GM19463 (cell line): ENCODE measurements at regions not wholly inside any gene's neighbourhood (a gene's known extent, or its start where the extent isn't known, plus 50 kb on each side); places are given as distances from the start of the nearest gene placed in this dataset.

Experiments used
- ATAC-seq: cut with Tn5 transposase; IDR thresholded peaks from one replicate; pipeline ENCODE4 v1.9.1; 2021; ENCODE audit warnings: mild to moderate bottlenecking, moderate library complexity; ENCODE audit not compliant: unreplicated experiment

DNA sequence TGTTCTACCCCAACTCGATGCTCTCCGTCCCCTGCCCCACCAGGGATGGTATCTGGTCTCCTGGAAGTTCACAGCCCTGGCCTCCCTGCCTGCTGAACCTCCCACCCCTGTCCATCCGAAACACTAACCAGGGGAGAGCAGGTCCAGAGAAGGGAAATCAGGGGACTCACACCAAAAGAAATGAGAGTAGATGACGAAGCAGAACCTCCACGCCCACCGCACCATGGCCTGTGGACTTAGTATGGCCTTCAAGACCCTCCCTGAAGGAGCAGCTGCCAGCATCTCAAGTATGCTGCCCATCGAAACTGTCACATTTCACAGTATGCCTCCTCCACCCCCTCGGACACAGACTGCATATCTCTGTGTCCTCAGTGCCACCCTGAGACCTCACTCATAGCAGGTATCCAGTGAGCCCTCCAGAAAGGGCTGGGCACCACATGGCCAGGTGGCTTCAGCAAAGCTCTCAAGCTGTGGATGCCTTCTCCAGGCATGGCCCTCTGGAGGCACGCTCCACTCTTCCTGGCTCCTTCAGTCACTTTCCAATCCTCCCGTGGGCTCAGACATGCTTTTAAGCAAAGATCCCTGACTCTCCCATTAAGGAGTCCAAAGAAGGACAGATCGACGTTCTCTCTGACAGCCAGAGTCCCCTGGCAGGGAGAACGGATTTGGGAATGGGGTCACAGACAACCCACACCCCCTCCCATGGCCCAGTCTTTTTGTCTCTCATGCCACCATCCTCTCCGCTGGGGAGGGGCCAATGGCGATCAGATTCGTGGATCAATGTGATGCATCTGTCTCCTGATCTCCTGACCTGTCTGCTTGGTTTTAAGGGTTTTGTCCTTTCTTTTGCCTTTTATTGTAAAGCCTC is 158.4 kb downstream of the ANKRD60 start:
- ATAC-seq, result no peak

DNA sequence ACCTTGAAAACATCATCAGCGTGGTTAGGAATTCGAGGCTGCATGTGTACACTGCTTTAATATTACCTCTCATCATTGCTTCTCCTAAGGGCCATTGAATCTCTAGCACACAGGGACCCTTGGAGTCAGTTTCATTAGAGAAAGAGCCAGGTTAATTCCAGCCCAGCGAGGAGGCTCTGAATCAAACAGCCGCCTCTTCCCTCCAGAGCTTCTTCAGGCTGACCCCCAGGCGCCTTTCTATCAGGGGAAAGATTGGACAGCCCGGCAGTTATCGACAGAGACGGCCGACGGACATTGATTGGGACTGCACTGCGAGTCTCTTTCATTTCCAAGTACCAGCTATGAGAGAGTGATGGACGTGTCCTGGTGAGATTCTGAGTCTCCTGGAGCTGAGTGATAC is 159.2 kb downstream of the ANKRD60 start:
- ATAC-seq, result no peak

DNA sequence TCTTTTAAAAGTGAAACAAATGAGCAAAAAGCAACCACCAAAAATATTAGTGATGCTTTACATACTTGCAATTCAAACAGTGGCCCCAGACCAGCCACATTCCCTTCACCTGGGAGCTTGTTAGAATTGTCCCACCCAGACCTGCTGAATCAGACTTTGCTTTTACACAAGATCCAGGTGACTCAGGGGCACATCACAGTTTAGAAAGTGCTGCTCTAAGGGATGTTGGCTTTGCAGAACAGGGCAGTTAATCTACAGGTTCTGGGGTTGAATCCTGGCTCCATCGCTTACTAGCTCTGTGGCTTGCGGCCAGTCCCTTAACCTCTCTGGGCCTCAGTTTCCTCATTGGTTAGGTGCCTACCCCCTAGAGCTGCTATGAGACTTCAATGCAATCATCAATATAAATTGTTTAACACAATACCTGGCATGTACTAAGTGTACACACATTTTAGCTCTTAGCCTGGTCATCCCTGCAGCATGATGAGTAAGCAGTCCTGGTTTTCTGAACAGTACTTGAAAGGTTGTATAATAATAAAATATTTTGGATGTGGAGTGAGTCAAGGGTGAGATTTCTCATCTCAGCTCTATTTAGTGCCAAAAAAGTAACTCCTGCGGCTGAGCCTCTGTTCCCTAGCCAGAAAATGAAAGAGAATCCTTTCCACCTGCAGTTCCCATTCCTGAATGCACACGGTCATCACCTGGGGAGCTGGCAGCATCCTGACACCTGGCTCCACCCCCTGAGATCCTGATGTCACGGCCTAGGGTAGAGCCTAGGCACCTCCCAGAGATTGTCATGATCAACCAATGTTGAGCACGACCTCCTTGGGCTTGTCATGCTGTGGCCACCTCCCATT is 162.7 kb downstream of the ANKRD60 start:
- no peak for ATAC-seq

DNA sequence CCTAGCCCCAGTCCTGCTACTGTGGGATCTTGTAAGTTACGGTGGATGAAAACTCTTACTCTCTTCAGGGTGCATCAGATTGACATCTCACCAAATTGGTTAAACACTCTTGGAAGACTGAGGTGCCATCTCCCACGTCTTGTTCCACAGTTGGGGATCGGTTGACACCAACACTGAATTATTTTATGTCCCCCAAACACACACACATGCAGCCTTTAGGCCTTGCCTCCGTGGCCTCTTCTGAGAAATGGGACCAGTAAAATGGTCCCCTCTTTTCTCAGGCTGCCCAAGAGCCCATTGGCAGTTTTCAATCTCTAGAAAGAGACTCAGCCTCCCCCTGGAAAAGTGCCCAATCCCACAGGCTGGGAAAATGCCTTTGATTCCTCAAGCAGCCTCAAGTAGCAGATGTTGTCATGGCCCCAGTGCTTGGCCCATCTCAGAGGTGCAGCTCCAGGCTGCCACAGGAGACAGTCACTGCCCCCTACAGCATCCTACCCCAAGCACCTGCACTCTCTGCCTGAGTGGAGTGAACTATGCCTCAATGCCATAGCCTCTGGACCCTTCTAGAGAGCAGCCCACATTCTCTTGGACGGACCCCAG is 163.9 kb downstream of the ANKRD60 start:
- no peak for ATAC-seq

DNA sequence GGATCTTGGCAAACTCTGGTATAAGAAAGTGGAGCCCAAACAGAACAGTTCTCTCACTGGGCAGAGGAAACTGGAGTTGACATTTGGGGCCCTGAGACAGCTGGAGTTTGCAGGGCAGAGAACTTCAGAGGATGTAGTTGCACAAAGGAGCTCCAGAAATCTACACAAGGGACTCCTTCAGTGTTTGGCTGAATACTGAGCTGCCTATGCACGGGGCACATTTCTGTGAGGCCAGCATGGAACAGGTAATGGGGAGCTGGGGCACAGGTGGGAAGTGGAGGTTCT is 169.3 kb downstream of the ANKRD60 start:
- ATAC-seq, result no peak

DNA sequence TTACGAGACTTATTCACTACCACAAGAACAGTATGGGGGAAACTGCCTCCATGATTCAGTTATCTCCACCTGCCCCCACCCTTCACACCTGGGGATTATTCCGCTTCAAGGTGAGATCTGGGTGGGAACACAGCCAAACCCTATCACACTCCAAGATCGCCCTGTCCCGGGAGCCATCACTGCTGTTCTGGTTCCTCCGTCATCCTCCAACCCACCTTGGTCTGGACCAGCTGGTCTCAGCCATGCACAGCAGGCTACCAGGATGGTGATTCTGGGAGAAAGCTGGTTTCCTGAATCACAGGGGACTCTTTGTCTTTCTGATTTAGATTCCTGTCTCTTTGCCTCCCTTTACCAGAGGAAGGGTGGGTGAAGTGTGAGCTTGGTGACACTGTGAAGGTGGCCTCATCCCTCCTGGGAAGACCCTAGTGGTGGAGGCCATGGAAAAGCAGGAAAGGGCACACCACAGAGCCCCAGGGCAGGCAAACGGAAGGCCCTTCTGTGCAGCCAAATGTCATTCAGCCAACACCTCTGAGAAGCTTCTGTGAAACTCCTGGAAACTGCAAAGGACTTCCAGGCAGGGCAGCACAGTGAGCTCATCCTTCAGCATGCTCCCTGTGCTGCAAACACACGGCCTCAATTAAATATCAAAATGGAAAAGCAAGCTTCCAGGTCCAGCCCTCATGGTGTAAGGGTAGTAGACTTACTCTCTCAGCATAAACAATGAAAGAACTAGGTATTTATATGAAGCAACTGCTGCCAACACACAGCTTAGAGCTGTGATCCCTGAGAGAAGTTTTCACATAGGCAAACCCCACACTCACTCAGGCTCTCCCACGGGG is 169.8 kb downstream of the ANKRD60 start:
- ATAC-seq, result no peak

DNA sequence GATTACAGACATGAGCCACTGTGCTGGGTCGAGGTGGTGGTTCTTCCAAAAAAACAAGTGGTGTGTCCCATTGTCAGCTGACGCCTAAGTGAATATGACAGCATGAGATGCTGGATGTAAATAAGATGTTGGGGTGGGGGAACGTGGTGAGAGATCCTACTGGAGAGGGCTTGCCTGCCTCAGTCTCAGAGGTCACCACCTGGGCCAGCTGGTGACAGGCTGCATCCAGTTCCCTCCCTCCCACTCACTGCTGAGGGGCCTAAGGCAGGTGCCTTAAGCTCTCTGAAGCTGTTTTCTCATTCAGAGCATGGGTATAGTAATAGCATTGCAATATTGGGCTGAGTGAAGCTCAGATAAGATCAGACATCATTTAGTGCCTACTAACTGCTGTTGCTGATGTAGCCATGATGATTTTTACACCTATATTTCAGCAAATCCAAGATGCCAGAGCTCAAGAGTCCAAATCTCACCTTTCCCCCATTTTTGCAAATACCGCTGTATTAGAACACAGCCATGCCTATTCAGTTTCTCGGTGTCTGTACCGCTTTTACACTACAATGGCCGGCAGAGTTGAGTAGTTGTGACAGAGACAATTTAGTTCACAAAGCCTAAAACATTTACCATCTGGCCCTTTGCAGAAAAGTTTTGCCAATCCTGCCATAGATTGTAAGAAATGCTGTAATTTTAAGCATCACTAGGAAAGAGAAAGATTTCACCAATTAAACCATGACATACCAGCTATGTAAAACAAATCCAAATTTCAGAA is 171.3 kb downstream of the ANKRD60 start:
- no peak for ATAC-seq

DNA sequence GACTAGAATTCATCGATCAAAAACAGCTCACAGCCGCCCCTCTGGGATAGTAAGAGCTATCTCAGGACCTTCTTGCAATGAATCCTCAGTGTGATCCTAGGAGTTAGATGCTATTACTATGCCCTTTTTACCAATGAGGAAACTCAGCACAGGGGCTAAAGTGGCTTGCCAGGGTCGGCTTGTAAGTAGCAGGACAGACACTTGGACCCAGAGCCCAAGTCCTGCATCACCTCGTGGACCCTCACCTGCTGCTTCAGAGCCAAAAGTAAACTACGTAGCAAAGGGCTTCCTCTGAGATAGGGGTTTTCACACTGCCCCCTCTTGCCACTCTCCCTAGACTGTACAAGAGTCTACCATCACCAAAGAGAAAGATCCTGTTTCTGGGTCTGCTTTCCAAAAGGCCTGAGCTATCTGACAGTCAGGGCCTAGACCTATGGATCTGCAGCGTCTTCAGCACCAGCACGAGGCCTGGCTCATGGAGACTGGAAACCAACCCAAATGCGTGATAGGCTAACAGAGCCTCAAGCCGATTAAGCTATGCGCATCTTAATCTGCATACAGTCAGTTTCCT is 172.3 kb downstream of the ANKRD60 start:
- no peak for ATAC-seq

DNA sequence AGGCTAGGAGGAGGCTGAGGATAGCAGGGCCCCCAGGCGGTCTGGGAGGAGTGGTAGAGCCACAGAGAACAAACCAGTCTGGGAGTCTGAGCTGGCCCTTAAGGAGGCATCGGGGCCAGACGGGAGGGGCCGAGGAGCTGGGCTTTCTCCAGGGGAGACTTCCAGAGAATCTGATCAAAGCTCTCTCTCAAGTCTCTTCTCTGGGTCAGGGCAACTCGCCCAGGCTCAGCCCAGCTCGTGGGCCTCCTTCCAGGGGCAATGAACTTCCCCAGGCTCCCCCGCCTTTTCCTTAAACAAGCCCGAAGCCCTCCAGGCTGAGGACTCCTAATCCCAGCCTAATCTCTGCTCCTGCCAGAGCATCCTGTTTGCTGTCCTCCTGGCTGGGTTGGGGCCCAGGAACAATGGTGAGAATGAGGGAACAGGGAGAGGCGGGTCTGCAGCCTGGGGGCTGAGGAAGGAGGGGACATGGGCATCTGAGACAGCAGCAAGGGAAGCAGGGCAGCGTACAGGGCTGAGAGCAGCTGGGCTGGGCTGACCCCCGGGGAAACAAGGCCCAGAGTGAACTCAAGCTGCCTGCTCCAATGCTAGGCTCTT is 173.6 kb downstream of the ANKRD60 start:
- ATAC-seq, result no peak

DNA sequence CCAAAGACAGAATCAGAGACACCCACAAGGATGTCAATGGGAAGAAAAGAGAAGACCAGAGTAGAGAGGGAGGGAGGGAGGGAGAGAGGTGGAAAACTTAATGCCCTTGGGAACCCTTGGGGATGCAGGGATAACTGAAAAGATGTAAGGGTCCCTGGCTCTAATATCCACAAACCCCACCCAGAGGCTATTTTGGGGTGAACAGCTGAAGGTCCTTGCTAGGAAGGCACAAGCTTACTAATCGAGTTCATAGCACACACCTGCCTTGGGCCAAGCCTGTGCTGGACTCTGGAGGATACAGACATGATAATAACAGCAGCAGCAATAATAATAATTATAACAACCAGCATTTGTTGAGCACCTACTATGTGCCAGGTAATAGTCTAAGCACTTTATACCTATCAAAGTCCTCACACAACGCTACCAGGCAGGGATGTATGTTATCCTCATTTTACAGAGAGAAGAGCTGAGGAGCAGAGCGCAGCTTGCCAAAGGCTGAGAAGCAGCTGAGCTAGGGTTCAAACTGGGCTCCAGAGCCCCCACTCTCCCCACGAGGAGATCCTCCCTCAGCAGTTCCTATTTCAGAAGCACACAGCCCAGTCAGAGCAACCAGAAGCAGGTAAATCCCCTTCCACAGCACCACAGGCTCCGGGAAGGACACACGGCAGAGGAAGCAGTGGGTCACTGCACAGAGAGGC is 174.2 kb downstream of the ANKRD60 start:
- no peak for ATAC-seq

DNA sequence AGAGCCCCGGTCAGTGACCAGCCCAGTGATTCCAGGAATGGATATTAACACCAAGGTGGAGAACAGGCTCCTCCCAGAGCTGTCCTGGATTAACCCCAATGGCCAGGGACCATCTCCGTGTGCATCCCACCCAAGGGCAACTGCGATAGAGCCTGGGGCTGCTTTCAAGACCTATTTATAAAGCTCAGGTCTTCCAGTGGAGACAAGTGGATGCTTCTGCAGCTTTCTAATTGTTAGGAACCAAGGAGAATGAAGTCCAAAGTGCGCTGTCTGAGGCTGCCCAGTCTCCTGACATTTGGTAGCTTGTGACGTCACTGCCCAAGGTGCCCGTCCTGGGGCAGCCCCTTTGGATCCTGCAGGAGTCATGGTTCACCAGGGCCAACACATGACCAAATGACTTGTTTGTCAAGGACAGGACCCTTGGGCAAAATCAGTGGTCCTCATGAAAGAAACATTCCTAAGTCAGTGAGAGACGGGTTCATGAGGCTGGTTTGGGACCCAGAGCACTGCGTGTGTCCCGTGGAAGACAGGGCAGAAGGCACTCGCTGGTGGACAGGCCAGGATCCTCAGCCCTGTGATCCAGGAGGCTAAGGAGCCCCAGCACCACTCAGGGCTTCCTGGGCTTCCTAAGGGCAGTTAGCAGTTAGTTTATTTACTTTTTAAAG is 174.9 kb downstream of the ANKRD60 start:
- no peak for ATAC-seq

DNA sequence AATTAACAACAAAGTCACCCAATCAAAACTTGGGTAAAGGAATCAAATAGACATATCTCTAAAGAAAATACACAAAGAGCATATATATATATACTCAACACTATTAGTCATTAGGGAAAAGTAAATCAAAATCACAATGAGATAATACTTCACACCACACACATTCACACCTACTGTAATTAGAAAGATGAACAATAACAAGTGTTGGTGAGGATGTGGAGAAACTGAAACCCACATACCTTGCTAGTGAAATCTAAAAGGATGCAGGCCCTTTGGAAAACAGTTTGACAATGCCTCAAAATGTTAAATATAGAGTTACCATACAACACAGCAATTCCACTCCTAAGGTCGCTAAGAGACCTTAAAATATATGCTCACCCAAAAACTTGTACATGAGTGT is 177.1 kb downstream of the ANKRD60 start:
- no peak for ATAC-seq

DNA sequence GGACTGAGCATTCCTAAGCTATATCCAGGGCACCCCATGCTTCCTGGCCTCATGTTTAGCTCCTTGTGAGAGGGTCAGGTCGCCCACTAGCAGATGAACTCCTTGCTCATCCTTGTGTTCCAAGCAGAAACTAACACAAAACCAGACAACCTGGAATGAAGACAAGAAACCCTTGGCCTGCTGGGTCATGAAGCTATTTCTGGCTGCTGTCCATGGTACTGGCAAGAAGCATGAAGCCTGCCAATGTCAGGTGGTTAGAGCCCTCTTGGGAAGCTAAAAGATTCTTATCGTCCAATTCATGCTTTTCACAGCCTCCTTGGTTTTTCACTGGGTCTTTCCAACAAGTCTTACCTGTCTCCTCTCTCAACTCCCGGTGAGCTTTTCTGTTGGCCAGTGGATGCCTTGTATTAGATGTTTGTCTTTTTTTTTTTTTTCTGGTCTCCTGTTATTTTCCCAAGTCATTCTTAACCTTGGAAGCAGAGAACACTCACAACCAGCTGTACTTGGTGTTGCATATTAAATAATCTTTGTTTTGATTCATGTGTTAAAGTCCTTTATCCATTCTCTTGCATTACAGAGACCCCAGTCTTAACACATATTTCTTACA is 180.3 kb downstream of the ANKRD60 start:
- no peak for ATAC-seq

DNA sequence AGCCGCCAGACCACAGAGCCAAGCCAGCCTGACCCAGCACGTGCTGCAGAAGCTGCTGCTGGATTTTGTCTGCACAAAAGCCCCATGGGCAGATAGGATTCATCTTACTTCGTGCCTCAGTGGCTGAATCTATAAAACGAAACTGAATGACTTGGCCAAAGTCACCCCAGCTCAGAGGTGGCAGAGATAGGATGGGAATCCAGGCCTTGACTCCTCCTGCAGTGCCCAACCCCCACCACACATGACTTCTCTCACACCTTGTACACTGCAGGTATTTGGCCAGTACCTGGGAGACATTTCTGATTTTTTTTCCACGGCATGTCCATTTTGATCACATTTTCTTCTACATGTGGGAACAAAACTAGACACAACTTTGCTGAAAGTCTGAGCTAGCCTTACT is 182.1 kb downstream of the ANKRD60 start:
- no peak for ATAC-seq

DNA sequence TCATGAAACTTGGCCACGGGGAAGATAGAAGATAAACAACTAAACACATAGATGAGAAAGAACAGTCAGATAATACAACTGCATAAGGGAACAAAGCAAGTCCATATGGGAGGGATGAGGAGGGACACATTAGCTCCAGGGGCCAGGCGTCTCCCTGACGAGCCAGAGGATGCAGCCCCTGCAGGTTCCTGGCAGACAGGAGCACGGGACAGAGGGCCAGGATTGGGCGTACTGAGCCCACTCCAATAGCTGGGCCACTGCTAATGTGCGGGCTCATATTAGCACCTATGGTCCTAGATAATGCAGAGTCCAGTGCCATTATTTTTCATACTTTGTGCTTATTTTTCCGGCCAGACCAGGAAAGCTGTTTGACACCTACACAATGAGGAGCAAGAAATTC is 182.9 kb downstream of the ANKRD60 start:
- no peak for ATAC-seq

DNA sequence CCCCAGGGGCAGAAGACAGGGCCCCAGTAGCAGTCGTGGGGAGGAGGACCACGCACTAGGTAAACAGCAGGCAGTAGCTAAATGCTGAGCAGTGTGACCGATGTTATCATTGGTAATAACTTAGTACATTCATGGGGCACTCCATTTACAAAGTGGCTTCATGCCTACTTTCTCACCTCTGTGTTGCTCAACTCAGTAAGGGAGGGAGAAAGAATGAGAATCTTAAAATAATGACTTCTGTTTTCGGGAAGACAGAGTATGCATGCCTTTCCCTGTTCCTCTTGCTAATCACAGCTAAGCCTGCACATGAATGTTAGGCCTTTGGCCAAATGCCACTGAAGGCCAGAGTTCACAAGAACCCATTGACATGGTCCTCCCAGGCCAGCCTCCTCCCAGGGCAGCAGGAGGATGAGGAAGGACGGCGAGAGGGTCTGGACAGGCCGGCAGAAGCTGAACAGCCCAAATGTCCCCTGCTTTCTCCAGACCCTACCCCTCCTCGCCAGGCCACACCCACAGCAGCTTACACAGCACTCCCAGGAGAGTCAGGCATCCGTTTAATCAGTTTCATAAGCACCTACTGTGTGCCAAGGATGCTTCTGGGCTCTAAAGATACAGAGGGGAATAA is 183.4 kb downstream of the ANKRD60 start:
- ATAC-seq, result no peak

DNA sequence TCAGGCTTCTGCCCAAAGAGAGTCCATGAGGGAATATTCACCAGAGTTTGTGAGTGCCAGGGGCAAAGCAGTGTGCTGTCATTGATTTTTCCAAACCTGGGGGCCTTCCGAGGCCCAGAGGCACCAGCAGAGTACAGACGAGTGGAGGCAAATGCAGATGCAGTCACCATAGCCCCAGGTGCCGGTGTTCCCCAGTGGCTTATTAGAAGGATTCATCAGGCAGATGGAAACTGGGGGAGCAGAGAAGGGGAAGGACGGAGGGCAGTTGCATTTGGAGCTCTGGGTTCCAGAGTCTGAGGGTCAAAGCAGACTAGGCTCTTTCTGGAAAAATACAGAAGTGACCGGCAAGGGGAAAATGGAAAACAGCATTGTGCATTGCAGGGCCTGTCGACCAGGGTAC is 184.2 kb downstream of the ANKRD60 start:
- no peak for ATAC-seq
